GM04504 (cell line): ENCODE measurements at regions not wholly inside any gene's neighbourhood (a gene's known extent, or its start where the extent isn't known, plus 50 kb on each side); places are given as distances from the start of the nearest gene placed in this dataset.
"Not testable (repeated sequence)": the region's sequence is repeated elsewhere in the genome, so short reads cannot be mapped to it uniquely, and the experiment has no call there.

Experiments used
- DNase-seq: peaks from one replicate; pipeline ENCODE4 v3.0.0-alpha.2; 2012; ENCODE audit warnings: low read depth

DNA sequence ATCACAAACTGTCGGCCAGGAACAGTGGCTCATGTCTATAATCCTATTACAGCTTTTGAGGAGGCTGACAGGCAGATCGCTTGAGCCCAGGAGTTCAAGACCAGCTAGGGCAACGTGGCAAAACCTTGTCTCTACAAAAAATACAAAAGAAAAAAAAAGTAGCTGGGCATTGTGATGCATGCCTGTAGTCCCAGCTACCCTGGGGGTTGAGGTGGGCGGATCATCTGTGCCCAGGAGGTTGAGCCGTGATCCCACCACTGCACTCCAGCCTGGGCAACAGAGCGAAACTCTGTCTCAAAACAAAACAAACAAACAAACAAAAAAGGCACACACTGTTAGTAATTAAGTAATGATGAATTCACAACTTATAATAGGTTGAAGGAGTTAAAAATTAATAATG, 441.5 kb upstream of the PCDH15 start:
- no peak for DNase-seq

DNA sequence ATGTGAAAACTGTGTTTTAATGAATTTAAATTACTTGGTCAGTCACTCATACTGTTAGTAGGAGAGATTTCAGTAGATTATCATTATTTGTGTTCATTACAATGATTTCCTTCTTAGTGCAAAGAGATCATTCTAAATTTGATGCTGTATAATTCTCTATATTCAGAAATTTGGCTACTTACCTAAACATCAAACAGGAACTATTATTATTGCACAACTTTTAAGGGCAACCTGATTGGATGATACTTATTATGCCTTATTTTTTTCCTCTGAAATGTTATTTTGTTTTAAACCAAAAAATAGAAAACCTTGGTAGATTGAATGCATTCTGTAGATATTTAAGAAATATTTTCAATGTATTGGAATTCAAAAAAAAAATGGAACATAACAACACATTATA, 436.4 kb upstream of the PCDH15 start:
- DNase-seq: no peak

- DNase-seq: no peak
Observed at GRCh38 chr10:55233505-55233904, 432.5 kb upstream of the PCDH15 start.

GRCh38 chr10:55233090-55233489, 432.1 kb upstream of the PCDH15 start:
- no peak for DNase-seq

- no peak for DNase-seq
Observed at GRCh38 chr10:55232553-55232952, 431.5 kb upstream of the PCDH15 start.

DNA sequence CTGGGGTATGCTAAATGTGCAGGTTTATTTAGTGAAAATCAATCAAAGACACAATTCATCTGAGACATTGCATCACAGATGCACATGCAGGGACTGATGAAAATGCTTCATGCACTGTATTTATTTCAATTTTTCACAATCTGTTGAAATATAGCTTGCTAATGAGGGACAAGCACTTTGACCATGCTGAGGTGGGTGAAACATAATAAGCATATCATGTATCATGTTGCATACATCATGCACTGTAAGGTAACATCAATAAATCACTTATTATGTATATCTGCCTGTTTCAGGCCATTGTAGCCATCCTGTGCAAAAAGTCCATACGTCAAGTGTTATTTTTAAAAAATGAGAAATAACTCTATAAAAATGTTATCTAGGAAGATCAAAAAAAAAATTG, 426.9 kb upstream of the PCDH15 start:
- no peak for DNase-seq

GRCh38 chr10:55224007-55224781, 423.2 kb upstream of the PCDH15 start:
- DNase-seq: no peak

- no peak for DNase-seq
Observed at GRCh38 chr10:55223352-55223751, 422.3 kb upstream of the PCDH15 start.

- no peak for DNase-seq
Observed at GRCh38 chr10:55220975-55221374, 419.9 kb upstream of the PCDH15 start.

DNA sequence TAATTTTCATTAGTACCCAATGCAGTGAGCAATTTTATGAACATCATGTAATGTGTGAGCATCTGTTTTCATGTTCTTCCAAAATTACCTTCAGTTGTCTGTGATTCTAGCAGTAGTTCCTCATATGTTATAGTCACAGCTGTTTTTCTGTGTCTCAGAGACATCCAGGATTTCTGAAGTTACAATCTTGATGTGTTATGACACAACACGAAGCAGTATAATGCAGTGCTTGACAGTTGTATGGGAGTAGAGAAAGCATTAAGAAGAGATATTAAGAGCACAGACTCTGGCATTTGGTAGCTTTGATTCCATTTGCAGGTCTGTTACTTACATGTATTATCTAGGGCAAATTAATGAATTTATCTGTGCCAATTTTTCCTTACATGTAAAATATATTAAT, 414.7 kb upstream of the PCDH15 start:
- no peak for DNase-seq

DNA sequence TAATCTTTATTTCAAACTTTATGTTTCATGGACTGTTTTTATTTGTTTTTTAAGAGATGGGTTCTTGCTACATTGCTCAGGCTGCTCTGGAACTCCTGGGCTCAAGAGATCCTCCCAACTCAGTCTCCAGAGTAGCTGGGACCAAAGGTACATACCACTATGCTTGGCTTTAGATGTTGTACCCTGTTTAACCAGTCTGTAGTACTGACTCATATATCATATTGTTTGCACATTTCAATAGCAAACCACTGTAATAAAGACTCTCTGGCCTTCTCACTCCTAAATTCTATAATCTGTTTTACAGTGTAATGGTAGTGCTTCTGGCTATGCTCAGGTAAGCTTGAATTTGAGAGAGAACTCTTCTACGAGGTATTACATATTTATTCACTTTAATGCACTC, 413.6 kb upstream of the PCDH15 start:
- DNase-seq: no peak

- no peak for DNase-seq
Observed at GRCh38 chr10:55212051-55212450, 411.0 kb upstream of the PCDH15 start.

DNA sequence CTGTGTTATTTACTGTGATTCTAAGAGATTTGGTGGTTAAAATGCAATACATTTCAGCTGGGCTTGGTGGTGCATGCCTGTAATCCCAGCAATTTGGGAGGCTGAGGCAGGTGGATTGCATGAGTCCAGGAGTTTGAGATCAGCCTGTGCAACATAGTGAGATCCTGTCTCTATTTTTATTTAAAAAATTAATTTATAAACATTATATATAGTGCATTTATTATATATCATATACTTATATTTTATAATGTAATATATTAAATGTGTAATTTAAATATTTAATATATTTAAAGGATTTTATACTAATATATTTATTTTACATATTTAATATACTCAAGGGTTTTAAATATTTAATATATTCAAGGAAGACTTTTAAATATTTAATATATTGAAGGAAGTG, 402.8 kb upstream of the PCDH15 start:
- no peak for DNase-seq

DNA sequence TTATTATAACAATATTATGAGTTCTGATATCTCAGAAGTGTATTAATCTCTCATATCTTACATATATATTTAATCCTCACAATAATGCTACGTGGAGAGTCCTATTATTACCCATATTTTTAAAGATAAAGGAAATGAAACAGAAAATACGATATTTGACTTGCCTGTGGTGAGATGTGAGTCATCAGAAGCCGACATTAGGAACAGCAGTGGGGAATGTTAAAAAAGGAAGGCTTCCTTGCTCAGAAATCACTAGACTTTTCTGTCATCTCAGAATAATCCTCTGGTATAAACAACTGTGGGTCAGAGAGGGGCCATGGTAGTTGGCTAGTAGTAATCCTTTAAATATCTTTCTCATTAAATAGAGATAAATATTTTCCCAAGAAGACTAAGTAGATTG, 402.3 kb upstream of the PCDH15 start:
- DNase-seq: no peak

DNA sequence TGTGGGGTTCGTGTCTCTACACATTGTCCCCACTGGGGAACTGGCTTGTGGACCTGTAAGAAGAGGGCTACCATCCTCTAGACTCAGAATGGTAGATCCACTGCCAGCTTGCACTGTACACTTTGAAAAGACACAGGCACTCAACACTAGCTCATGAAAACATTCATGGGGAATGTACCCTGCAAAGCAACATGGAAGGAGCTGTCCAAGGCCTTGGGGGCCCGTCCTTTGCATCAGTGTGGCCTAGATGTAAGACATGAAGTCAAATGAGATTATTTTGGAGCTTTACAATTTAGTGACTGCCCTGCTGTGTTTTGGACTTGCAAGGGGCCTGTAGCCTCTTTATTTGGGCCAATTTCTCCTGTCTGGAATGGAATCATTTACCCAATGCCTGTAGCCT, 399.0 kb upstream of the PCDH15 start:
- no peak for DNase-seq

DNA sequence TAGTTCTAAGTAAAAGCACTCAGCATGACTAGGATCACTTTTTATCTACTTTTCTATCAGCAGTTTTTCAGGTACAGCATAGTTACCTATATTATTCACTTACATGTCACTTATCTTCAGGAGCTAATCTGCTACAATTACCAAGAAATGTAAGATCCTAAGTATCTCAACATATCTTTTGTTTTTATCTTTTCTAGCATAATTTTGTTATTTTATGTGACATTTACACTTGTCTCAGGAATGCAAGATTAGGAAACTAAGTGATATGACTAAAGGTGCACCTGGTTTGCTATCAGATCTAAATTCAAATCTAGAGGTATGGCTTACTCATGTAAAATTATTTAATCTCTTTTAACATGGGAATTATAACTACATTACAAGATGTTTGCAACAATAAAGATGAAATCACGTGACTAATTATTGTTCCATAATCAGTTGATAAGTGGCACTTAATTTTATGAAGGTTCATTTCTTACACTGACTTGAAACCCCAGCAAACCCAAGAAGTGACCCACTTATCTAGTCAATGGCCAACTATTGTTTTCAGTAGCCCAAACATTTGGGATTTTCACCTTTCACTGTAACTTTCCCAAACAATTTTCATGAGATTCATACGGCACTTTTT, 390.3 kb upstream of the PCDH15 start:
- DNase-seq: no peak

GRCh38 chr10:55183993-55184392, 383.0 kb upstream of the PCDH15 start:
- DNase-seq: no peak

- DNase-seq: no peak
Observed at GRCh38 chr10:55180357-55180756, 379.3 kb upstream of the PCDH15 start.

- DNase-seq: no peak
Observed at GRCh38 chr10:55174419-55174818, 373.4 kb upstream of the PCDH15 start.

DNA sequence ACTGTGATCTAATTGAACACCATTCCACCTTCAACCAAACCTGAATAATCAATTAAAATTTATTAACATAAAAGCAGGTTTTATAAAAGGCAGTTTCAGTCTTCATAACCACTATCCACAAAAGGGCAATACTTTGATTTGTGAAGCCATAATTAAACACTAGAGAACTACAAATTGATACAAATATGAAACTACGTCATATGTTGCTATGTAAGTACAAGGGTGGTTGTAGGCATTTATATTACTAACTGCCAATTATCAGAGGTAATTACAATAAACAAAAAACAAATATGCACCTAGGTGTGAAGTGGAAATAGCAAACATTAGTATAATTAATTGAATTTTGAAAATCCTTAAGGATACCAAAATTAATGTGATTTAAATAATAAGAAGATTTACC, 368.5 kb upstream of the PCDH15 start:
- DNase-seq: no peak

DNA sequence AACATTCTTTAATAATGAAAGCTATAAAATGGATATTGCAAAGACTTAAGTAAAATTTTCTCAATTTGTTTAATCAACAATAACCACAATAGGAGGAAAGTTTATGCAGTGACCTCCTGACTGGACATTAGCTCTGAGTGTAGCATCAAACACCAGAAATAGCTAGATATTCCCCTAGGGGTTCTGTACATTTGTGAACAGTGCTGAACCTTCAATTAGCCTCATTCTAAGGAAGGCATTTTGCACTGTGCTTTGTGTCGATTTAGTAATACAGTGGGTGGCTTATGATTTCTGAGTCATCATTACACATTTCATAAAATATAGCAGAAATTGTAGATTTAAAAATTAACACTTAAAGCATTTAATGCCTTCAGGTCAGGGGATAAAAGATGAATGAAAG, 367.3 kb upstream of the PCDH15 start:
- DNase-seq: no peak

DNA sequence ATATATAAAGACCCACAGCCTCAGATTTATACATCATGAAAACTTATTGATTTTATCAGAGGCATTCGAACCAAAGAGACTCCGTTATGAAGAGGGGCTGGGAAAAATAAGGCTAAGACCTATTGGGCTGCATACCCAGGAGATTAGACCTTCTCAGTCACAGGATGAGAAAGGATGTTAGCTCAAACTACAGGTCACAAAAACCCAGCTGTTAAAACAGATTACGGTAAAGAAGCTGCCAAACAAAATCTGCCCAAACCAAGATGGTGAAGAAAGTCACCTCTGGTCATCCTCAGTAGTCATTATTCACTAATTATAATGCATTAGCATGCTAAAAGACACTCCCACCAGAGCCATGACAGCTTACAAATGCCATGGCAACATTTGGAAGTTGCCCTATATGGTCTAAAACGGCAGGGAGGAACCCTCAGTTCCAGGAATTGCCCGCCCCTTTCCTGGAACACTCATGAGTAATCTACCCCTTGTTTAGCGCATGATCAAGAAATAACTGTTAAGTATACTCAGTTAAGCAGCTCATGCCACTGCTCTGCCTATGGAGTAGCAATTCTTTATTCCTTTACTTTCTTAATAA, 362.5 kb upstream of the PCDH15 start:
- DNase-seq: no peak

GRCh38 chr10:55162321-55162720, 361.3 kb upstream of the PCDH15 start:
- DNase-seq: not testable (repeated sequence)
